HEK293T (cell line): ENCODE measurements at regions not wholly inside any gene's neighbourhood (a gene's known extent, or its start where the extent isn't known, plus 50 kb on each side); places are given as distances from the start of the nearest gene placed in this dataset.
A peak's percentile ranks its signal among the peaks of the same experiment; 100 is the strongest.

Experiments used
- CTCF ChIA-PET: fragments of 350-600 bp; formaldehyde crosslinking; extraction: SDS; loops from one replicate; lab custom pipeline; 2021; ENCODE audit warnings: antibody characterized with exemption, inconsistent platforms; lab: Yijun Ruan, JAX
- POLR2A ChIA-PET: fragments of 350-600 bp; formaldehyde crosslinking; extraction: SDS; loops from one replicate; lab custom pipeline; 2020; ENCODE audit warnings: antibody characterized with exemption, inconsistent platforms; lab: Yijun Ruan, JAX
- DNase-seq: peaks from one replicate; pipeline ENCODE4 v3.0.0; 2012; ENCODE audit warnings: mixed read lengths; ENCODE audit errors: extremely low spot score
- ARNT ChIP-seq: fragments of 450-650 bp; IDR thresholded peaks from 2 replicates; pipeline ENCODE4 v1.6.1; 2017; ENCODE audit warnings: mild to moderate bottlenecking
- BHLHE40 ChIP-seq: fragments of 450-650 bp; IDR thresholded peaks from 2 replicates; pipeline ENCODE4 v1.6.1; 2016; ENCODE audit warnings: mild to moderate bottlenecking, moderate library complexity, borderline replicate concordance
- CTBP1 ChIP-seq: fragments of 450-650 bp; IDR thresholded peaks from 2 replicates; pipeline ENCODE4 v1.6.1; 2016; ENCODE audit warnings: borderline replicate concordance
- ELF4 ChIP-seq: fragments of 450-650 bp; IDR thresholded peaks from 2 replicates; pipeline ENCODE4 v1.6.1; 2017; ENCODE audit warnings: antibody characterized with exemption
- FOXA1 ChIP-seq: fragments of 450-650 bp; IDR thresholded peaks from 2 replicates; pipeline ENCODE4 v1.6.1; 2016; ENCODE audit warnings: mild to moderate bottlenecking
- FOXK2 ChIP-seq: fragments of 450-650 bp; IDR thresholded peaks from 2 replicates; pipeline ENCODE4 v1.6.1; 2016; ENCODE audit warnings: mild to moderate bottlenecking
- FOXM1 ChIP-seq: fragments of 450-650 bp; IDR thresholded peaks from 2 replicates; pipeline ENCODE4 v1.6.1; 2017; ENCODE audit warnings: mild to moderate bottlenecking, borderline replicate concordance
- HDGF ChIP-seq: fragments of 450-650 bp; IDR thresholded peaks from 2 replicates; pipeline ENCODE4 v1.6.1; 2017; ENCODE audit warnings: antibody characterized with exemption, borderline replicate concordance
- L3MBTL2 ChIP-seq: fragments of 450-650 bp; conservative IDR thresholded peaks from 2 replicates; pipeline ENCODE4 v1.6.1; 2016; ENCODE audit warnings: mild to moderate bottlenecking
- LEF1 ChIP-seq: fragments of 450-650 bp; IDR thresholded peaks from 2 replicates; pipeline ENCODE4 v1.6.1; 2017; ENCODE audit warnings: mild to moderate bottlenecking, borderline replicate concordance
- NFRKB ChIP-seq: fragments of 450-650 bp; IDR thresholded peaks from 2 replicates; pipeline ENCODE4 v1.6.1; 2016; ENCODE audit warnings: mild to moderate bottlenecking, moderate library complexity
- PKNOX1 ChIP-seq: fragments of 450-650 bp; IDR thresholded peaks from 2 replicates; pipeline ENCODE4 v1.6.1; 2016
- SP1 ChIP-seq: fragments of 450-650 bp; IDR thresholded peaks from 2 replicates; pipeline ENCODE4 v1.6.1; 2017
- SUZ12 ChIP-seq: fragments of 450-650 bp; IDR thresholded peaks from 2 replicates; pipeline ENCODE4 v1.6.1; 2016; ENCODE audit warnings: mild to moderate bottlenecking
- TARDBP ChIP-seq: fragments of 450-650 bp; IDR thresholded peaks from 2 replicates; pipeline ENCODE4 v1.6.1; 2016
- ZNF384 ChIP-seq: fragments of 450-650 bp; IDR thresholded peaks from 2 replicates; pipeline ENCODE4 v1.6.1; 2016

- no peak for DNase-seq
- ChIA-PET POLR2A (no interaction called here), CTCF (no interaction called here)
- TF ChIP-seq NFRKB (no peak), FOXK2 (no peak), SP1 (no peak), HDGF (no peak), FOXA1 (no peak), BHLHE40 (no peak), LEF1 (no peak)
Observed at GRCh38 chr10:21299330-21299729, 226.2 kb downstream of the SKIDA1 start.

GRCh38 chr10:21298701-21299100, 226.8 kb downstream of the SKIDA1 start:
- ChIA-PET CTCF (no interaction called here), POLR2A (interaction anchor here (1.4 kb wide), 1 partner anchor 31 kb away, joined by 3 read pairs; no protein-coding TSS in a partner anchor)
- no peak for DNase-seq
- TF ChIP-seq FOXA1 (no peak), ELF4 (no peak), CTBP1 (no peak), TARDBP (no peak)

- ChIA-PET CTCF (interaction anchor here (0.6 to 0.7 kb wide), 2 partner anchors 19 to 69 kb away, joined by 7 to 8 read pairs; no protein-coding TSS in a partner anchor), POLR2A (interaction anchor here (0.9 to 1.4 kb wide), 2 partner anchors 32 to 77 kb away, joined by 3 read pairs; no protein-coding TSS in a partner anchor)
- no peak for TF ChIP-seq ZNF384
- TF ChIP-seq TARDBP = no peak
- TF ChIP-seq FOXK2 = no peak
- no peak; the same call in 1 of the 2 replicates for TF ChIP-seq L3MBTL2
- TF ChIP-seq HDGF = no peak
- TF ChIP-seq SP1 = no peak
- no peak for TF ChIP-seq BHLHE40
- no peak for TF ChIP-seq FOXM1
- TF ChIP-seq FOXA1 = no peak
- TF ChIP-seq LEF1 = no peak
- TF ChIP-seq CTBP1 = no peak
- TF ChIP-seq NFRKB = no peak
- TF ChIP-seq SUZ12 = no peak
- no peak for DNase-seq
Observed at GRCh38 chr10:21297603-21298383, 227.7 kb downstream of the SKIDA1 start.

- no peak for TF ChIP-seq SUZ12
- TF ChIP-seq ARNT = no peak
- no peak for TF ChIP-seq L3MBTL2
- TF ChIP-seq NFRKB = no peak
- no peak for TF ChIP-seq FOXA1
- no peak for TF ChIP-seq LEF1
- no peak for TF ChIP-seq ZNF384
- no peak for TF ChIP-seq FOXM1
- TF ChIP-seq BHLHE40 = no peak
- no peak for TF ChIP-seq TARDBP
- no peak for TF ChIP-seq FOXK2
- no peak for TF ChIP-seq HDGF
- no peak for TF ChIP-seq CTBP1
- TF ChIP-seq ELF4 = no peak
- TF ChIP-seq PKNOX1 = no peak
- ChIA-PET CTCF (interaction anchor here (0.7 kb wide), 1 partner anchor 18 kb away, joined by 8 read pairs; no protein-coding TSS in a partner anchor), POLR2A (interaction anchor here (0.9 to 1.4 kb wide), 2 partner anchors 33 to 78 kb away, joined by 3 read pairs; no protein-coding TSS in a partner anchor)
- DNase-seq = no peak
Observed at GRCh38 chr10:21296575-21297355, 228.7 kb downstream of the SKIDA1 start.

- ChIA-PET CTCF (interaction anchor here (0.7 kb wide), 1 partner anchor 164 kb away, joined by 4 read pairs; no protein-coding TSS in a partner anchor), POLR2A (interaction anchor here (0.6 to 1.6 kb wide), 2 partner anchors 232 to 1071 kb away, joined by 3 to 5 read pairs; partner anchors contain the start of gene SKIDA1)
- TF ChIP-seq PKNOX1 (peak; percentile 79), NFRKB (no peak)
- no peak for DNase-seq
Observed at GRCh38 chr10:21293518-21294356, 231.7 kb downstream of the SKIDA1 start.
